MM.1S (cell line): ENCODE measurements at regions not wholly inside any gene's neighbourhood (a gene's known extent, or its start where the extent isn't known, plus 50 kb on each side); places are given as distances from the start of the nearest gene placed in this dataset.

ENCODE experiments used
- EZH2 ChIP-seq: fragments of 300-600 bp; sonication (generic); optimal IDR thresholded peaks from 2 replicates; pipeline ENCODE3; 2017; ENCODE audit warnings: low read depth, mild to moderate bottlenecking, antibody characterized with exemption, low read length, mixed read lengths
- EZH2phosphoT487 ChIP-seq: fragments of 300-600 bp; sonication (generic); IDR thresholded peaks from 2 replicates; pipeline ENCODE4 v1.6.1; 2018; ENCODE audit warnings: antibody characterized with exemption, low read length
- TF ChIP-seq, protein P1 (sequence below): fragments of 300-600 bp; sonication (generic); IDR thresholded peaks from 2 replicates; pipeline ENCODE4 v1.5.1; 2016; ENCODE audit warnings: antibody characterized with exemption, low read length, mixed read lengths

DNA sequence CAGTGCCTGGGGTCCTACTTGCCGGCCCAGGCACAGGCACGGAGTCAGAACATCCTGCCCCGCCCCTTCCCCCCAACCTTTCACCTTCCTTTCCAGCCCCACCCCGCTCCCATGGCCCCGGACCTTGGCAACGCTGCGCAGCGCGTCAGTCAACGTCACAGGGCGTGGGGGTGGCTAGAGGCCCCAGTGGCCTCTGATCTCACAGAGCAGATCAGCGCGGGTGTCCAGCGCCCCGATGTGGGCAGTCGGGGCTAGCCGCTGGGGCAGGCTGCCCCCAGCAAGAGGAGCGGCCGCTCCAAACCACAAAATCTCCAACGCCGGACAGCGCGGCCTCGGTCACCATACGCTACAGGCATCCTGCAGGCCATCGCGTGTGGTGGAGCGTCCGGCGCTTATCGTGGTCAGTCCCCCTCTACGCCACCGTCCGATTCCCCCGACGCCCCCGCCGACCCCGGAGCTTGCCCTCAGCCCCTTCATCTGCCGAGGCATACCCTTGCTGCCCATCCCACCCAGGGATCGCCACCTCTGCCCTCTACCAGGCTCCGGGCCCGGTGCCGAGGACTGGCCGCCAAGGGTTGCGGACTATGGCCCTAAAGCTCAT lies 69.6 kb upstream of the APOOL start:
- TF ChIP-seq, protein P1, sequence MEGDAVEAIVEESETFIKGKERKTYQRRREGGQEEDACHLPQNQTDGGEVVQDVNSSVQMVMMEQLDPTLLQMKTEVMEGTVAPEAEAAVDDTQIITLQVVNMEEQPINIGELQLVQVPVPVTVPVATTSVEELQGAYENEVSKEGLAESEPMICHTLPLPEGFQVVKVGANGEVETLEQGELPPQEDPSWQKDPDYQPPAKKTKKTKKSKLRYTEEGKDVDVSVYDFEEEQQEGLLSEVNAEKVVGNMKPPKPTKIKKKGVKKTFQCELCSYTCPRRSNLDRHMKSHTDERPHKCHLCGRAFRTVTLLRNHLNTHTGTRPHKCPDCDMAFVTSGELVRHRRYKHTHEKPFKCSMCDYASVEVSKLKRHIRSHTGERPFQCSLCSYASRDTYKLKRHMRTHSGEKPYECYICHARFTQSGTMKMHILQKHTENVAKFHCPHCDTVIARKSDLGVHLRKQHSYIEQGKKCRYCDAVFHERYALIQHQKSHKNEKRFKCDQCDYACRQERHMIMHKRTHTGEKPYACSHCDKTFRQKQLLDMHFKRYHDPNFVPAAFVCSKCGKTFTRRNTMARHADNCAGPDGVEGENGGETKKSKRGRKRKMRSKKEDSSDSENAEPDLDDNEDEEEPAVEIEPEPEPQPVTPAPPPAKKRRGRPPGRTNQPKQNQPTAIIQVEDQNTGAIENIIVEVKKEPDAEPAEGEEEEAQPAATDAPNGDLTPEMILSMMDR, result no peak
- TF ChIP-seq EZH2, result no peak
- no peak for TF ChIP-seq EZH2phosphoT487
